ENCODE measurements at regions not wholly inside any gene's neighbourhood (a gene's known extent, or its start where the extent isn't known, plus 50 kb on each side); places are given as distances from the start of the nearest gene placed in this dataset.

DNA sequence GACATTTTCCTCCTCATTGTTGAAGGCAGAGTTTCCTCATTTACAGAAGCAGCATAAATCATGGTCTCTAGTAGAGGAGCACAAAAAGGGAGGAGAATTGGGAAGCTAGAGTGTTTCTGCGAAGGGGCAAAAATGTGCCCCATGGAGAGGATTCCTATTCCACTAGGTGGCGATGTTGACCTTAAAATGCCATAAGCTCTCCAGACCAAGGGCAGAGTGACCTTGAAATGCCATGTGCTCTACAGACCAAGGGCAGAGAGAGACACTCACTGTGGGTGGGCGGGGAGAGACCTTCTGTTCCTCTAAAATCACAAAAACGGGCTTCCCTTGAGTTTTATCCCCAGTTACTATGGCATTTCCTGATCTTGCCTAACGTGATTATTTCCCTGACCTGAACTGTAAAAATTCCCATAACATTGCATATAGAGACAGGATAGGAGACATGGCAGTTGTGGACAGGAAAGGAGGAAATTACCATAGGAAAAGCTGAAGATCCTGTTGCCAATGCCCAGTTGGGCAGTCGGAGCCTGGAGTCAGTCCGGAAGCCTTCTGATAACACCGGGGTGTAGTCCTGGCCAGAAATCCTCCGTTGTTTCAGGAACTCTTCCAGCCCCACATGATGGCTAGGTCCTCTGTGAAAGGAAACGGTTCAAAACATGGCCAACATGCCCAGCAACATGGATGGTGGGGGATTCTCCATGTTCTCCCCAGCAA lies 567.7 kb downstream of the MAGEB5 start:
- no peak for TF ChIP-seq EP300 (IDR thresholded peaks at IDR 0.05)
- TF ChIP-seq, protein P1, sequence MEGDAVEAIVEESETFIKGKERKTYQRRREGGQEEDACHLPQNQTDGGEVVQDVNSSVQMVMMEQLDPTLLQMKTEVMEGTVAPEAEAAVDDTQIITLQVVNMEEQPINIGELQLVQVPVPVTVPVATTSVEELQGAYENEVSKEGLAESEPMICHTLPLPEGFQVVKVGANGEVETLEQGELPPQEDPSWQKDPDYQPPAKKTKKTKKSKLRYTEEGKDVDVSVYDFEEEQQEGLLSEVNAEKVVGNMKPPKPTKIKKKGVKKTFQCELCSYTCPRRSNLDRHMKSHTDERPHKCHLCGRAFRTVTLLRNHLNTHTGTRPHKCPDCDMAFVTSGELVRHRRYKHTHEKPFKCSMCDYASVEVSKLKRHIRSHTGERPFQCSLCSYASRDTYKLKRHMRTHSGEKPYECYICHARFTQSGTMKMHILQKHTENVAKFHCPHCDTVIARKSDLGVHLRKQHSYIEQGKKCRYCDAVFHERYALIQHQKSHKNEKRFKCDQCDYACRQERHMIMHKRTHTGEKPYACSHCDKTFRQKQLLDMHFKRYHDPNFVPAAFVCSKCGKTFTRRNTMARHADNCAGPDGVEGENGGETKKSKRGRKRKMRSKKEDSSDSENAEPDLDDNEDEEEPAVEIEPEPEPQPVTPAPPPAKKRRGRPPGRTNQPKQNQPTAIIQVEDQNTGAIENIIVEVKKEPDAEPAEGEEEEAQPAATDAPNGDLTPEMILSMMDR (IDR thresholded peaks at IDR 0.05): no peak
- no peak for TF ChIP-seq POLR2A (IDR thresholded peaks at IDR 0.05)
